VCaP (cell line): ENCODE measurements at regions not wholly inside any gene's neighbourhood (a gene's known extent, or its start where the extent isn't known, plus 50 kb on each side); places are given as distances from the start of the nearest gene placed in this dataset.

Source experiments
- H3K27ac ChIP-seq: fragments of 450-650 bp; 2 replicates; pipeline ENCODE4 v1.5.1; 2017
- TF ChIP-seq, protein P1 (sequence below): fragments of 450-650 bp; conservative IDR thresholded peaks from 2 replicates; pipeline ENCODE4 v1.5.1; 2017; ENCODE audit warnings: mild to moderate bottlenecking, moderate library complexity

DNA sequence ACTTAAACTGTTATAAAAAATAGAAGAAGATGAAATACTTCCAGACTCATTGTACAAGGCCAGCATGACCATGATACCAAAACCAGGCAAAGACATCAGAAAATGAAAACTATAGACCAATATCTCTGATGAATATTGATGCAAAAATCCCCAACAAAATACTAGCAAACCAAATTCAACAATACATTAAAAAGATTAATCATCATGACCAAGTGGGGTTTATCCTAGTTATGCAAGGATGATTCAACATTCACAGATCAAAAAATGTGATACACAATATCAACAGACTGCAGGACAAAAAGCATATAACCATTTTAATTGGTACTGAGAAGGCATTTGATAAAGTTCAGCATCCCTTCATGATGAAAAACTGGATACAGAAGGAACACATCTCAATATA is 824.5 kb upstream of the RAG2 start:
- no peak overlapping the region for H3K27ac ChIP-seq
- TF ChIP-seq, protein P1, sequence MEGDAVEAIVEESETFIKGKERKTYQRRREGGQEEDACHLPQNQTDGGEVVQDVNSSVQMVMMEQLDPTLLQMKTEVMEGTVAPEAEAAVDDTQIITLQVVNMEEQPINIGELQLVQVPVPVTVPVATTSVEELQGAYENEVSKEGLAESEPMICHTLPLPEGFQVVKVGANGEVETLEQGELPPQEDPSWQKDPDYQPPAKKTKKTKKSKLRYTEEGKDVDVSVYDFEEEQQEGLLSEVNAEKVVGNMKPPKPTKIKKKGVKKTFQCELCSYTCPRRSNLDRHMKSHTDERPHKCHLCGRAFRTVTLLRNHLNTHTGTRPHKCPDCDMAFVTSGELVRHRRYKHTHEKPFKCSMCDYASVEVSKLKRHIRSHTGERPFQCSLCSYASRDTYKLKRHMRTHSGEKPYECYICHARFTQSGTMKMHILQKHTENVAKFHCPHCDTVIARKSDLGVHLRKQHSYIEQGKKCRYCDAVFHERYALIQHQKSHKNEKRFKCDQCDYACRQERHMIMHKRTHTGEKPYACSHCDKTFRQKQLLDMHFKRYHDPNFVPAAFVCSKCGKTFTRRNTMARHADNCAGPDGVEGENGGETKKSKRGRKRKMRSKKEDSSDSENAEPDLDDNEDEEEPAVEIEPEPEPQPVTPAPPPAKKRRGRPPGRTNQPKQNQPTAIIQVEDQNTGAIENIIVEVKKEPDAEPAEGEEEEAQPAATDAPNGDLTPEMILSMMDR = no peak

DNA sequence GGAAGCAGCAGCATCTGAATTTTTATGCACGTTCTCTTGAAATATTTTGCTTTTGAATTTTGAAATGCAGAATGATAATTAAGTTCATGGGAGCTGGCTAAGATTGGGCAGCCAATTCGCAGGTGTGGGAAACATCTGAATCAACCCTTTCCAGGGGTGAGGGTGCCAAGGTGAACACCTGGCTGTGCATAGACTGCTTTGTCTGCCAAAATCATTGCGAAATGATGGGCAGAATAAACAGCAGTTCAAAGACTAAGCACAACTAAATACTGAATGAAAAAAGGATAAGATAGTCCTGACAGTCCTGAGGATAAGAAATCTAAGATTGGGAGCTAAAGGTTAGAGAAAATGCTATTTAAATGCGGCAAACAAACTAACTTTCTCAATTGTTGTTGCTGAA is 813.3 kb upstream of the RAG2 start:
- TF ChIP-seq, protein P1 = no peak
- H3K27ac ChIP-seq = no peak overlapping the region

DNA sequence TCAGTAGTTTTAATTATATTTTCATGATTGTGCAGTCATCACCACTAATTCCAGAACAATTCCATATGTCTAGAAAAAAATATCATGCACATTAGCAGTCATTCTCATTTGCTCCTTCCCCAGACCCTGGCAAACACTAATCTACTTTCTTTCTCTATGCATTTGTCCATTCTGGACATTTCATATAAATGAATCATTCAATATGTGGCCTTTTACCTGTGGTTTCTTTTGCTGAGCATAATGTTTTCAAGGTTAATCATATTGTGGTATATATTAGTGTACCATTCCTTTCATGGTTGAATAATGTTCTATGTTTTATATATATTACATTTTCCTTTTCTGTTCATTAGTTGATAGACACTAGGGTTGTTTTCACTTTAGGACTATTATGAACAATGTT is 811.1 kb upstream of the RAG2 start:
- TF ChIP-seq, protein P1 = no peak
- H3K27ac ChIP-seq = no peak overlapping the region

DNA sequence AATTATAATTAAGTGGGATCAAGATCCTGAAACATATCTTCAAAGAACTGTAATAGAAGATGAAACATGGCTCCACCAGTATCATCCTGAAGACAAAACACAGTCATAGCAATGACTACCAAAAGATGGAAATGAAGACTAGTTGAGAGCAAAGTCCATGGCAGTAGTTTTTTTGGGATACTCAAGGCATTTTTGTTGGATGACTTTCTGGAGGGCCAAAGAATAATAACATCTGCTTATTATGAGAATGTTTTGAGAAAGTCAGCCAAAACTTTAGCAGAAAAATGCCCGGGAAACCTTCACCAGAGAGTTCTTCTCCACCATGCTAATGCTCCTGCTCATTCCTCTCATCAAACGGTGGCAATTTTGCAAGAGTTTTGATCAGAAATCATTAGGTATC is 809.4 kb upstream of the RAG2 start:
- TF ChIP-seq, protein P1 = no peak
- H3K27ac ChIP-seq = no peak overlapping the region

DNA sequence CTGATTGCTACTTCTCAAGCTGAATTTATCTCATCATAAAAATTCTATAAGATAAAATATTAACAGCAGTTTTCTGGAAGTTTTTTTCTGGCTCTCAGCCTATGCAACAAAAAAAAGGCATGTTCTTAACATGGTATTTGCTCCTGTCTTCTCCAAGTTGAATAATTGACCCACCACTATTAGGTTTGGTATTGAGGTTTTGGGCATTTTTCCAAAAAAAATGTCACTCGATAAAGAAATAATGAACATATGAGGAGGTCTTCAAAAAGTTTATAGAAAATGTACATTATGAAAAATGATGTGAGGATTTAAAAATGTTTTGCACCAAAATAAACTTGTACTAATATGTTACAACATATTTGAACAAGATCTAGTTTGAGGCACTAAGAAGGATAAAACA is 808.6 kb upstream of the RAG2 start:
- TF ChIP-seq, protein P1 = no peak
- H3K27ac ChIP-seq = no peak overlapping the region

DNA sequence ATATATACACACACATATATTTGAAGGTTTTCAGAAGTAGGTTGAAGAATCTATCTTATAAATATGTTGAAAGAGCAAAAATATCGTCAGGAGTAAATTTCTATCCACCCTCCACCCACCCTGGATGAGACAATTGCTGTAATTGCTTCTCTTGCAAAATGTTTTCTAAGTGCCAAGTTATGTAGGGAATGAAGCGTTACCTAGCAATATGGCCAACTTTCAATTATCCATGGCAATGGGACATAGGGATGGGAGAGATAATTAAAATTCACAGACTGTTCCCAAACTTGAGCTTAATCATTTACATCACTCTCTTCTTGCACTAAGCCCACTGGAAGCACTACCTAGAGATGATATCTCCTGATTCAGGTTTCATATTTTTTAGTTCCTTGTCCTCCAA is 806.2 kb upstream of the RAG2 start:
- H3K27ac ChIP-seq = no peak overlapping the region
- TF ChIP-seq, protein P1 = no peak

DNA sequence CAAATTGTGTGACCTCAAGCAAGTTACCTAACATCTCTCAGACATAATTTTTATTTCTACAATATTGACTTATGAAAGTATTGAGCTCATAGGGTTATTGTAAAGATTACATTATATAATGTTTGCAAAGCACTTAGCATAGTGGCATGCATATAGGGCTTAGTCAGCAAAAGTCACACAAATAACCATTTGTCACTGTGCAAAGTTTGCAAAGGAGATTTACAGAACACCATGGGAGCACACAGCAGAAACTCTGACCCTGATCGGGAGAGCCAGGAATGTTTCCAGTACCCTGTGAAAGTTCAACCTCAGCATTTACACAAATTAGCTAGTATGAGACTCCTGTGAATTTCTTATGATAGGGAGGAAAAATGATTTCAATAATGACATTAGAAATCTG is 804.6 kb upstream of the RAG2 start:
- no peak overlapping the region for H3K27ac ChIP-seq
- TF ChIP-seq, protein P1 = no peak
